Right lobe of liver (tissue), 6 donors: ENCODE measurements at regions not wholly inside any gene's neighbourhood (a gene's known extent, or its start where the extent isn't known, plus 50 kb on each side); places are given as distances from the start of the nearest gene placed in this dataset.

ENCODE experiments used
- ATAC-seq, 4 donors: fragments of 200-7000 bp; cut with Tn5 transposase; one replicate each; pipeline ENCODE4 v1.9.1; 2020; ENCODE audit warnings: mild to moderate bottlenecking in 4 of 4, moderate library complexity in 4 of 4
- DNase-seq, 3 donors: peaks; one replicate each; pipeline ENCODE4 v3.0.0-alpha.2; 2020
- H3K27ac ChIP-seq, 3 donors: fragments of 200-600 bp; one replicate each; pipeline ENCODE4 v1.8.0; 2022
- H3K27me3 ChIP-seq, 2 donors: fragments of 200-600 bp; one replicate each; pipeline ENCODE4 v1.8.0; 2022
- H3K36me3 ChIP-seq, 4 donors: fragments of 200-600 bp; sonication (generic) in 1 of 4; one replicate each; pipeline versions ENCODE4 v1.5.1 to v1.8.0; 2017 to 2022; ENCODE audit warnings: control low read depth in 1 of 4
- H3K4me1 ChIP-seq, 4 donors: fragments of 200-600 bp; sonication (generic) in 1 of 4; one replicate each; pipeline versions ENCODE4 v1.5.1 to v1.8.0; 2017 to 2022; ENCODE audit warnings: control low read depth in 1 of 4
- H3K4me3 ChIP-seq, 3 donors: fragments of 200-600 bp; one replicate each; pipeline ENCODE4 v1.8.0; 2022
- H3K9me3 ChIP-seq, 4 donors: fragments of 200-600 bp; sonication (generic) in 1 of 4; one replicate each; pipeline versions ENCODE4 v1.5.1 to v1.8.0; 2017 to 2022; ENCODE audit warnings: control low read depth in 1 of 4
- CTCF ChIP-seq, 4 donors: fragments of 200-600 bp in 3 of 4; fragments of 450-650 bp in 1 of 4; IDR thresholded peaks; one replicate each; pipeline versions ENCODE4 v1.5.1 to v1.8.0; 2016 to 2022; ENCODE audit warnings: antibody characterized with exemption in 4 of 4, mild to moderate bottlenecking in 2 of 4
- POLR2A ChIP-seq: fragments of 450-650 bp; IDR thresholded peaks from one replicate; pipeline ENCODE4 v1.6.1; 2017; ENCODE audit warnings: antibody characterized with exemption, mild to moderate bottlenecking
- WGBS: methylation state at CpG from one replicate; pipeline ENCODE4 v1.1.6; 2018; ENCODE audit warnings: low coverage, low lambda C conversion rate; ENCODE audit not compliant: insufficient coverage; ENCODE audit errors: missing lambda C conversion rate; 5-methylcytosine and 5-hydroxymethylcytosine counted together
- intact Hi-C, 2 donors: fragments of 100-400 bp; cut with DNase I; formaldehyde crosslinking; loops; one replicate each; pipeline versions ENCODE4 v1.11.2 to v1.14.1; 2022
- donor health status: DM: no; HTN: yes; CAD: no.
- donor health status: DM: no; HTN: no; CAD: no.
- donor health status: DM: no; HTN: no; CAD: no.
- donor health status: DM: no; HTN: yes; CAD: no.
- donor health status: DM: no; HTN: yes; CAD: no.

GRCh38 chr10:46215426-46215825 is 71.4 kb upstream of the ANTXRL start:
- no peak for ATAC-seq
- TF ChIP-seq CTCF (IDR thresholded peaks at IDR 0.05): no peak
- TF ChIP-seq POLR2A: no peak
- Histone ChIP-seq H3K9me3 (no peaks in the 10 kb centered on the region), H3K27me3 (no peaks in the 10 kb centered on the region), H3K36me3 (no peaks in the 10 kb centered on the region), H3K4me1 (no peaks in the 10 kb centered on the region), H3K27ac (no peak overlapping the region), H3K4me3 (no peak overlapping the region)
- intact Hi-C loops: no loop called here
- WGBS: 36% methylated on average over 3 of the region's 4 CpGs
- no peak for DNase-seq

GRCh38 chr10:46216003-46216634 is 70.7 kb upstream of the ANTXRL start:
- Histone ChIP-seq H3K27ac (no peak overlapping the region), H3K27me3 (no peaks in the 10 kb centered on the region), H3K36me3 (no peaks in the 10 kb centered on the region), H3K9me3 (no peaks in the 10 kb centered on the region), H3K4me1 (no peaks in the 10 kb centered on the region), H3K4me3 (no peak overlapping the region)
- no peak for DNase-seq
- 66% methylated on average over 6 of the region's 6 CpGs for WGBS
- no peak for ATAC-seq
- intact Hi-C loops: no loop called here
- TF ChIP-seq CTCF (IDR thresholded peaks at IDR 0.05) (no peak), POLR2A (no peak)

GRCh38 chr10:46216836-46217751 is 69.7 kb upstream of the ANTXRL start:
- intact Hi-C loops: no loop called here
- 55% methylated on average over 14 of the region's 17 CpGs for WGBS

GRCh38 chr10:46217752-46218453 is 68.9 kb upstream of the ANTXRL start:
- intact Hi-C loops: no loop called here
- TF ChIP-seq CTCF (IDR thresholded peaks at IDR 0.05) (no peak), POLR2A (no peak)
- WGBS: 65% methylated on average over 4 of the region's 6 CpGs
- H3K36me3 ChIP-seq: no peaks in the 10 kb centered on the region
- H3K9me3 ChIP-seq: no peaks in the 10 kb centered on the region
- H3K4me3 ChIP-seq: no peak overlapping the region
- H3K27me3 ChIP-seq: no peaks in the 10 kb centered on the region
- DNase-seq (no peak), ATAC-seq (no peak)
- H3K27ac ChIP-seq: no peak overlapping the region
- H3K4me1 ChIP-seq: no peaks in the 10 kb centered on the region

More at GRCh38 chr10:46216836-46217751, 69.7 kb upstream of the ANTXRL start:
- Histone ChIP-seq H3K36me3 (no peaks in the 10 kb centered on the region), H3K27me3 (no peaks in the 10 kb centered on the region), H3K27ac (no peak overlapping the region), H3K4me3 (no peak overlapping the region), H3K9me3 (no peaks in the 10 kb centered on the region), H3K4me1 (no peaks in the 10 kb centered on the region)
- ATAC-seq (peak in 2 of 4 donors; percentile 28 to 30), DNase-seq (no peak)
- no peak for TF ChIP-seq POLR2A
- TF ChIP-seq CTCF (IDR thresholded peaks at IDR 0.05): no peak
